Left hindlimb (tissue), 1 donor: ENCODE measurements at regions not wholly inside any gene's neighbourhood (a gene's known extent, or its start where the extent isn't known, plus 50 kb on each side); places are given as distances from the start of the nearest gene placed in this dataset.

Experiments used
- DNase-seq: peaks from one replicate; pipeline ENCODE4 v3.0.0-alpha.2; 2018

GRCh38 chr16:65476448-65476955 is 354.6 kb upstream of the CDH11 start:
- no peak for DNase-seq

- no peak for DNase-seq
Observed at GRCh38 chr16:65473699-65474098, 351.8 kb upstream of the CDH11 start.

GRCh38 chr16:65469116-65469515 is 347.3 kb upstream of the CDH11 start:
- DNase-seq, result no peak

- DNase-seq, result no peak
Observed at GRCh38 chr16:65468133-65468532, 346.3 kb upstream of the CDH11 start.

- DNase-seq, result no peak
Observed at GRCh38 chr16:65463652-65464260, 341.9 kb upstream of the CDH11 start.

- DNase-seq, result no peak
Observed at GRCh38 chr16:65457084-65457483, 335.2 kb upstream of the CDH11 start.

- no peak for DNase-seq
Observed at GRCh38 chr16:65455761-65456160, 333.9 kb upstream of the CDH11 start.

GRCh38 chr16:65453646-65454045 is 331.8 kb upstream of the CDH11 start:
- no peak for DNase-seq

- DNase-seq, result no peak
Observed at GRCh38 chr16:65449526-65449925, 327.7 kb upstream of the CDH11 start.

GRCh38 chr16:65446427-65446826 is 324.6 kb upstream of the CDH11 start:
- no peak for DNase-seq

GRCh38 chr16:65445313-65446260 is 323.7 kb upstream of the CDH11 start:
- no peak for DNase-seq

GRCh38 chr16:65441501-65441900 is 319.6 kb upstream of the CDH11 start:
- no peak for DNase-seq

GRCh38 chr16:65429504-65430181 is 307.8 kb upstream of the CDH11 start:
- no peak for DNase-seq

- no peak for DNase-seq
Observed at GRCh38 chr16:65426484-65426883, 304.6 kb upstream of the CDH11 start.

GRCh38 chr16:65422934-65423333 is 301.1 kb upstream of the CDH11 start:
- DNase-seq, result no peak

- DNase-seq, result no peak
Observed at GRCh38 chr16:65421596-65421995, 299.7 kb upstream of the CDH11 start.

GRCh38 chr16:65418435-65418834 is 296.6 kb upstream of the CDH11 start:
- no peak for DNase-seq

GRCh38 chr16:65415460-65415859 is 293.6 kb upstream of the CDH11 start:
- no peak for DNase-seq

- DNase-seq, result peak; percentile 36
Observed at GRCh38 chr16:65414284-65414984, 292.6 kb upstream of the CDH11 start.

GRCh38 chr16:65413861-65414260 is 292.0 kb upstream of the CDH11 start:
- no peak for DNase-seq

GRCh38 chr16:65410801-65411200 is 288.9 kb upstream of the CDH11 start:
- no peak for DNase-seq

GRCh38 chr16:65409510-65409909 is 287.6 kb upstream of the CDH11 start:
- no peak for DNase-seq

- DNase-seq, result no peak
Observed at GRCh38 chr16:65406933-65407332, 285.1 kb upstream of the CDH11 start.
